ENCODE measurements at regions not wholly inside any gene's neighbourhood (a gene's known extent, or its start where the extent isn't known, plus 50 kb on each side); places are given as distances from the start of the nearest gene placed in this dataset.

GRCh38 chr5:125109293-125109692, 362.9 kb upstream of the ZNF608 start:
- TF ChIP-seq MAX (IDR thresholded peaks at IDR 0.05) (no peak), TAF1 (conservative IDR thresholded peaks at IDR 0.05) (no peak), ZBTB33 (IDR thresholded peaks at IDR 0.05) (no peak), NR2F2 (IDR thresholded peaks at IDR 0.05) (no peak), YY1 (IDR thresholded peaks at IDR 0.05) (no peak), ATF3 (IDR thresholded peaks at IDR 0.05) (no peak)
- H3K27ac ChIP-seq (ENCODE audit: low read depth in 1 of 2, low read length in 2 of 2) = no peak overlapping the region
- H3K36me3 ChIP-seq (ENCODE audit: control insufficient read depth in 4 of 4, insufficient read depth in 3 of 4, low read depth in 1 of 4, low read length in 3 of 4) = no peaks in the 10 kb centered on the region
- H3K9me3 ChIP-seq (ENCODE audit: control insufficient read depth in 4 of 4, low read length in 3 of 4) = no peaks in the 10 kb centered on the region
- DNase-seq (ENCODE audit: low spot score) = no peak
- peaks cover 0 to 1% (median under 1%) of the 10 kb centered on the region in 4 donors for H3K4me1 ChIP-seq (ENCODE audit: control insufficient read depth in 4 of 4, insufficient read depth in 4 of 4, low read length in 3 of 4)
- H3K4me3 ChIP-seq (ENCODE audit: low read depth in 1 of 3, low read length in 3 of 3) = no peak overlapping the region
- no peaks in the 10 kb centered on the region for H3K27me3 ChIP-seq (ENCODE audit: control insufficient read depth in 4 of 4, insufficient read depth in 4 of 4, low read length in 3 of 4)
- H3K9ac ChIP-seq (ENCODE audit: low read depth in 1 of 2, low read length in 2 of 2) = no peak overlapping the region

- H3K4me1 ChIP-seq (ENCODE audit: control insufficient read depth in 4 of 4, insufficient read depth in 4 of 4, low read length in 3 of 4) = peaks cover under 1 to 6% (median 3%) of the 10 kb centered on the region in 4 donors
- no peak for DNase-seq (ENCODE audit: low spot score)
- H3K9me3 ChIP-seq (ENCODE audit: control insufficient read depth in 4 of 4, low read length in 3 of 4) = no peaks in the 10 kb centered on the region
- H3K4me3 ChIP-seq (ENCODE audit: low read depth in 1 of 3, low read length in 3 of 3) = no peak overlapping the region
- 85% methylated on average over 1 of the region's 1 CpG for WGBS
- no peak overlapping the region for H3K9ac ChIP-seq (ENCODE audit: low read depth in 1 of 2, low read length in 2 of 2)
- no peak overlapping the region for H3K27ac ChIP-seq (ENCODE audit: low read depth in 1 of 2, low read length in 2 of 2)
- TF ChIP-seq SP1 (IDR thresholded peaks at IDR 0.05) = no peak
- H3K27me3 ChIP-seq (ENCODE audit: control insufficient read depth in 4 of 4, insufficient read depth in 4 of 4, low read length in 3 of 4) = no peaks in the 10 kb centered on the region
- no peaks in the 10 kb centered on the region for H3K36me3 ChIP-seq (ENCODE audit: control insufficient read depth in 4 of 4, insufficient read depth in 3 of 4, low read depth in 1 of 4, low read length in 3 of 4)
Observed at GRCh38 chr5:125109816-125110215, 363.4 kb upstream of the ZNF608 start.

- WGBS = 92% methylated on average over 2 of the region's 2 CpGs
- H3K27me3 ChIP-seq (ENCODE audit: control insufficient read depth in 4 of 4, insufficient read depth in 4 of 4, low read length in 3 of 4) = no peaks in the 10 kb centered on the region
- TF ChIP-seq REST (IDR thresholded peaks at IDR 0.05) (no peak), RAD21 (IDR thresholded peaks at IDR 0.05) (no peak), EGR1 (IDR thresholded peaks at IDR 0.05; ENCODE audit: low read depth in 2 of 2) (no peak), GABPA (IDR thresholded peaks at IDR 0.05 in 1 of 2, conservative IDR thresholded peaks at IDR 0.05 in 1 of 2) (no peak), NR2F2 (IDR thresholded peaks at IDR 0.05) (no peak), FOXA2 (IDR thresholded peaks at IDR 0.05) (no peak), FOXA1 (IDR thresholded peaks at IDR 0.05) (no peak), ATF3 (IDR thresholded peaks at IDR 0.05) (no peak), RXRA (IDR thresholded peaks at IDR 0.05) (no peak), SP1 (IDR thresholded peaks at IDR 0.05) (no peak), HNF4G (IDR thresholded peaks at IDR 0.05) (no peak), TAF1 (conservative IDR thresholded peaks at IDR 0.05) (no peak), YY1 (IDR thresholded peaks at IDR 0.05) (no peak), CTCF (IDR thresholded peaks at IDR 0.05; ENCODE audit: low read depth, low read length, missing input control) (no peak), MAX (IDR thresholded peaks at IDR 0.05) (no peak), JUND (IDR thresholded peaks at IDR 0.05) (no peak), HNF4A (conservative IDR thresholded peaks at IDR 0.05) (no peak)
Observed at GRCh38 chr5:125112196-125112595, 365.8 kb upstream of the ZNF608 start.

More at GRCh38 chr5:125112196-125112595, 365.8 kb upstream of the ZNF608 start:
- Histone ChIP-seq H3K27ac (ENCODE audit: low read depth in 1 of 2, low read length in 2 of 2) (no peak overlapping the region), H3K9me3 (ENCODE audit: control insufficient read depth in 4 of 4, low read length in 3 of 4) (no peaks in the 10 kb centered on the region), H3K36me3 (ENCODE audit: control insufficient read depth in 4 of 4, insufficient read depth in 3 of 4, low read depth in 1 of 4, low read length in 3 of 4) (no peaks in the 10 kb centered on the region), H3K9ac (ENCODE audit: low read depth in 1 of 2, low read length in 2 of 2) (no peak overlapping the region), H3K4me1 (ENCODE audit: control insufficient read depth in 4 of 4, insufficient read depth in 4 of 4, low read length in 3 of 4) (peaks cover 5 to 10% (median 9%) of the 10 kb centered on the region in 4 donors), H3K4me3 (ENCODE audit: low read depth in 1 of 3, low read length in 3 of 3) (no peak overlapping the region)
- DNase-seq (ENCODE audit: low spot score) = no peak

Data from liver (tissue), 8 donors.